Memory B cell (primary cell): ENCODE measurements at regions not wholly inside any gene's neighbourhood (a gene's known extent, or its start where the extent isn't known, plus 50 kb on each side); places are given as distances from the start of the nearest gene placed in this dataset.

Experiments used
- ATAC-seq: fragments of 150-1000 bp; cut with Tn5 transposase; 2 replicates; pipeline ENCODE4 v1.10.0; 2021; ENCODE audit warnings: low read depth, mild to moderate bottlenecking, moderate library complexity
- DNase-seq, 2 donors: peaks; one replicate each; pipeline ENCODE4 v3.0.0; 2022; ENCODE audit warnings: low spot score in 2 of 2
- H3K27ac Mint-ChIP-seq: one replicate; pipeline ENCODE4 v1.8.0; 2022; ENCODE audit warnings: mild to moderate bottlenecking, moderate library complexity, mixed read lengths
- H3K27me3 Mint-ChIP-seq: one replicate; pipeline ENCODE4 v1.8.0; 2022; ENCODE audit warnings: mixed read lengths
- H3K36me3 Mint-ChIP-seq: one replicate; pipeline ENCODE4 v1.8.0; 2022; ENCODE audit warnings: mild to moderate bottlenecking, mixed read lengths
- H3K4me1 Mint-ChIP-seq: one replicate; pipeline ENCODE4 v1.8.0; 2022; ENCODE audit warnings: mixed read lengths
- H3K4me3 Mint-ChIP-seq: one replicate; pipeline ENCODE4 v1.8.0; 2022; ENCODE audit warnings: mild to moderate bottlenecking, moderate library complexity, mixed read lengths
- H3K9me3 Mint-ChIP-seq: one replicate; pipeline ENCODE4 v1.8.0; 2022; ENCODE audit warnings: mixed read lengths

DNA sequence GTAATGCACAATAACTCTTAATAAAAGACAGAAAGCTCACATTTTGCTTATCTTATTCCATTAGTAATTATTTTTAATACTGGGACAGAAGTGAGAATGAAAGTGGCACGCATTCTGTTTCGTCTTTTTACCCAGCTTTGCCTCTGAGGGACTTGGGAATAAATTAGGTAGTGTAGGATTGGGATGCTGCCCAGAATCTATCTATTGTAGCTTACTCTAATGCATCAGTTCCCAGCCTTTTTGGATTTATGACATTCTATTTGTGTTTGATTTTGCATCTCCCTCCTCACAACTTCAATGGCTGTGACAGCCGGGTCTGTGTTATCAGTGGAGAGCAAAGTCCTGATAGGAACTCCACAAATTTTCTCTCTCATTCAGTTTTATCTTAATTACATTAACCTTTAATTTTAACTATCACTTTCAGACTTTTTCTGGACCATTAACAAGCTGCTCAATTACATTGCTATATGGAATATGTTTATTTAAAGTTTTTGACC lies 62.9 kb upstream of the TULP4 start:
- Mint-ChIP-seq H3K27me3 (no peaks in the 10 kb centered on the region), H3K9me3 (no peaks in the 10 kb centered on the region), H3K27ac (no peak overlapping the region), H3K4me1 (peaks cover 19% of the 10 kb centered on the region), H3K4me3 (no peak overlapping the region), H3K36me3 (peaks cover 19% of the 10 kb centered on the region)
- DNase-seq, result no peak
- no peak for ATAC-seq

DNA sequence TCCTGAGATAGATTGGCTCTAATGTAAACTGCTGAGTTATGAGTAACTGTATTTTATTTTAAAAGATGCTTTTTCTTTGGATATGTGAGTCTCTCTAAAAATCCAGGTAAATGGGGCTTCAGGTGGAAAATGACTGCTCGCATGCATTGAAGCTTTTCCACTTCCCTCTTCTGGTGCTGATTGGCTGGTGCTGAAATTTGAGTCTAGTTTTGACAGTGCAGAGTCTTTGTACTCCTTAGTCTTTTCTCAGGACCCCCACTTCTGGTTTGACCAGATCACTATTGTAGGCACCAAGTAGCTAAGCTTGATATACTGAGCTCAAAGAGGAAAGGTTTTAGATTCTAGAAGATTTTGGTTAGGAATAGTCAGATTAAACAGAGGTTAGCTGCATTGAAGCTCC lies 60.7 kb upstream of the TULP4 start:
- no peak overlapping the region for H3K27ac Mint-ChIP-seq
- H3K36me3 Mint-ChIP-seq, result peaks cover 14% of the 10 kb centered on the region
- H3K4me3 Mint-ChIP-seq, result no peak overlapping the region

DNA sequence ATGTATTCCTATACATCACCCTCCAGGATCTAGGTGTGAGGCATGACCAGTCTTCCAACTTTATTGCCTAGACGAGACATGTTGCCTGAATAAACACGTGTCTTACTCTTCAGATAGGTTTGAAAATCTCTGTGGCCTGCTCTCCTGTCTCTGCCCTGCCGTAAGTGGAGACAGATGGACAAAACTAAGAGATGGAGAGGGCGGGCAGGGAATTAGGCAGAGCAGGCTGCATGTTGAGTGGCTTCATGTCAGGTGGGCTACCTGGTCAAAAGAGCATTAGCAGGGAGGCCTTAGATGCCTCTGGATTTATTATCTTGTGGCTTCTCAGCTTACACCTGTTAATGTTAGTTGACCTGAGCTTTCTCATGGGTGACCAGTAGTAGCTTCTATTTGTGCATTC lies 59.0 kb upstream of the TULP4 start:
- ATAC-seq, result no peak
- peaks cover 26% of the 10 kb centered on the region for H3K4me1 Mint-ChIP-seq
- peak overlapping the region; percentile 75 for H3K27ac Mint-ChIP-seq

More for the DNA sequence above, 60.7 kb upstream of the TULP4 start:
- no peaks in the 10 kb centered on the region for H3K27me3 Mint-ChIP-seq
- H3K4me1 Mint-ChIP-seq, result peaks cover 17% of the 10 kb centered on the region
- ATAC-seq (no peak), DNase-seq (no peak)
- no peaks in the 10 kb centered on the region for H3K9me3 Mint-ChIP-seq

DNA sequence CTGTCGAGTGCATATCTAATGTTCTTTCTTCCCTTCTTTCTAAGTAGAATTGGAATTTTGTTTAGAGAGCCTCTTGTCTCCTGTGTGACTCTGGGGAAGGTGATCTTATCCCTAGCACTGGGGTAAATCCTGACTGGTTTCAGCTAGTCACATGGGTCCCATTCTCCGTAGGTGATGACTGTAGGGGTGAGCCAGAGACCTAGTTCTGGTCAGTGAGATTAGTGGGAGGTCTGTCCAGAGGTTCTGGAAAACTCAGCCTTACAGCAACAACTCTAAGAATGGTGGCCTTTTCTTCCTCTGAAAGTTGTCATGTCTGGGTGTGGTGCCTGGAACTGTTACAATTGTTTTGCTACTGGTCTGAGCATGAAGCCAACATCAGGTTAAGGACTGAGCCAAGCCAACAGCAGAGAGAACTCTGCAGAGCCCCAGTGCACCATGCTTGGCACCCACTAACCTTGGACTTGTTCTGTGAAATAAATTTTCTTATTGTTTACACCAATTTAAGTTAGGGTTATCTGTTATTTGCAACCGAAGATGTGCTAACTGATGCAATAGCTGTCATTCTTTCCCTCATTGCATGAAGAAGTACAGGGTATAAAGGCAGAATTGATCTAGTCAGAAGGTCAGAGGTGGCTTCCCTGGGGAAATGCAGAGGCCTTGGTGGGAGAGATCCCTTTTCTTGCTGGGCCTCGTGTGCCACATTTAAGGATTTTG lies 56.8 kb upstream of the TULP4 start:
- peaks cover 15% of the 10 kb centered on the region for H3K36me3 Mint-ChIP-seq
- H3K4me1 Mint-ChIP-seq, result peaks cover 30% of the 10 kb centered on the region
- H3K4me3 Mint-ChIP-seq, result no peak overlapping the region

More for the DNA sequence above, 59.0 kb upstream of the TULP4 start:
- DNase-seq, result no peak
- Mint-ChIP-seq H3K4me3 (no peak overlapping the region), H3K36me3 (peaks cover 15% of the 10 kb centered on the region), H3K9me3 (no peaks in the 10 kb centered on the region), H3K27me3 (no peaks in the 10 kb centered on the region)

DNA sequence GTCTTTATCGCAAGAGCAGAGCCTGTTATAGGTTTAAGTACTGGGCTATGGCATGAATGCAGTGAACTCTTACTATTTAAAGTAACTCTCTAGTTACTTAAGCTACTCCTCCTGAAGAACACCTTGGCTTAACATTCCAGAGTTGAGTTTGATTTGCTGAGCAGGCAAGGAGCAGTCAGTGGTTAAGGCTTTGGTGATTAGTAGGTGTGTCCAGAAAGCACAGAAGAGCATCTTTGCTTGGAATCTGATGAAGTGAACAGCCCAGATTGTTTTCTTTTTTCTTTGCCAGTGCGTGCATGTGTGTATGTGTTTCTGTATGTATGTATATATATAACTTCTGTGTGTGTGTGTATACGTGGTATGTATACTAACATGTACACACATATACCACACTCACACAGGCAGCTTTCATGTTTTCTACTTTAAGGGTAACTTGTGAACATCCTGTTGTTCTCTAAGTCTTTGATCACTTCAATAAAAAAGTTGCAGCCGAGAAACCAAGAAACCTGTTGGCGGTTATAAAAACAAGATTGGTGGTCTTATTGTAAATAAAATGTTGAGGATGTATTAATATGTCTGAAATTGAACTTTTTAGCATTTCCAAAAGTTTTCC lies 56.2 kb upstream of the TULP4 start:
- no peak for DNase-seq
- no peak for ATAC-seq
- no peaks in the 10 kb centered on the region for H3K9me3 Mint-ChIP-seq
- peaks cover 26% of the 10 kb centered on the region for H3K4me1 Mint-ChIP-seq
- H3K36me3 Mint-ChIP-seq, result peaks cover 10% of the 10 kb centered on the region
- peak overlapping the region; percentile 15 for H3K27ac Mint-ChIP-seq
- H3K27me3 Mint-ChIP-seq, result no peaks in the 10 kb centered on the region
- H3K4me3 Mint-ChIP-seq, result no peak overlapping the region

More for the DNA sequence above, 56.8 kb upstream of the TULP4 start:
- ATAC-seq, result no peak
- no peaks in the 10 kb centered on the region for H3K9me3 Mint-ChIP-seq
- no peaks in the 10 kb centered on the region for H3K27me3 Mint-ChIP-seq
- no peak for DNase-seq
- no peak overlapping the region for H3K27ac Mint-ChIP-seq

DNA sequence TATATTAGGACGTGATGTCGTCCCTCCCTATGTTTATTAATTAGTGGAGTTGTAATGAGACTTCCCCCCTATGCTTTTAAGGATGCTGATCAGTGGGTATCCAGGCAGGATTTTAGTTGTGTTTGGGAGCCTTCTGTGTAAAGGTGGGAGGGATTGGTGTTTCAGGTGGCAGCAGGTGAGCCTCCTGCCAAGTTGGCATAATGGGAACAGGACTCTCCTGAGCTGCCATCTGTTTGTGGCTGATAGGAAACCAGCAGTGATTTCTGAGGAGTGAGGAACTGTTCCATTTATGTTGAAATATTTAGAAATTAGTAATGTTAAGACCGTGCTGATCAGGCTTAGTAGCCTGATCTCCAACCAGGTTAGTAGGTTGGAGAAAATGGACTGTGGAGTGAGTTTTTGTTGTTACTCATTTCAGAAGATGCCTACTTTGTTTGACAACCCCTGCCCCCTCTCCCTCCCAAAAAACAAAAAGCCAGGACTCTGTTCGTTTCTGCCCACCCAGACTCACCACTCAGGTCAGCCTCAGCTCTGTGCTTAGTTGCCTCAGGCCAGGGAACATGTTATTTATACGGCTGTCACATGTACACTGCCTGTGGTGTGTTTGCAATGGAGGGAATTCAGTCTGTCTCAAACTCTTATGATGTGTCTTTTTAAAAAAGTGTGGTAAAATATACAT lies 55.4 kb upstream of the TULP4 start:
- DNase-seq (no peak), ATAC-seq (no peak)
- H3K27ac Mint-ChIP-seq, result no peak overlapping the region
- no peaks in the 10 kb centered on the region for H3K9me3 Mint-ChIP-seq
- peaks cover 10% of the 10 kb centered on the region for H3K36me3 Mint-ChIP-seq
- no peaks in the 10 kb centered on the region for H3K27me3 Mint-ChIP-seq
- no peak overlapping the region for H3K4me3 Mint-ChIP-seq
- H3K4me1 Mint-ChIP-seq, result peaks cover 25% of the 10 kb centered on the region

DNA sequence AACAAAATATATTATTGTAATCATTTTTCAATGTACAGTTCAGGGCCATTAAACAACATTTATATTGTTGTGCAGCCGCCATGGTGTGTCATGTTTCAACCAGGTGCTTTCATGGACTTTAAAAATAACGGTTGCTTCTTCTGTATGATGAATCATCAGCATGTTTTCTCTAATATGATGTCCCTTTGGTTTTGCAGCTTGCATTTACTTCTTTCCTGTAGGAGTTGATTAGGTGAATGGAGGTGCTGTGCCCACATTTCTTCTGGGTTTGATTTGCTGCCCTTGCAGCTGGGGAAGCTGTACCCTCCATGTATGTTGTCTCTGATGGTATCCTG lies 54.9 kb upstream of the TULP4 start:
- Mint-ChIP-seq H3K4me3 (no peak overlapping the region), H3K27me3 (no peaks in the 10 kb centered on the region), H3K9me3 (no peaks in the 10 kb centered on the region), H3K36me3 (peaks cover 10% of the 10 kb centered on the region), H3K27ac (no peak overlapping the region), H3K4me1 (peaks cover 24% of the 10 kb centered on the region)
- DNase-seq (no peak), ATAC-seq (no peak)

DNA sequence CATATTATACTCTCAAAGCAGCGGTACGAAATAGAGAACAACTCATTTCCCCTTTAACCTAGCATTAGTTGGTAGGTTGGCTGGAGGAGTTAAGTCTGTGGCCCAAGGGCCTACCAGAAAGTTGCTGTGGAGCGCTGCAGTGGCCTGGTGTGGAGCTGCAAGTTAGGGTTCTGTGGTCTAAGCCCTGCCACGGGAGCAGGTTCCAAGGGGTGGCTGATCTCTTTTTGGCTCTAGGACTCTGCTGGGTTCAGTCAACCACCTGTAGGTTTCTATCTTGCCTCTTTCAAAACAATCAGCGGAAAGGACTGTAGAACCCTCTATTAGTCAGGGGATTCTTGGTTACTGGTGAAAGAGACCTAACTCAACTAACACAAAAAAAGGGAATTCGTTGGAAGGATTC lies 54.5 kb upstream of the TULP4 start:
- Mint-ChIP-seq H3K4me1 (peaks cover 28% of the 10 kb centered on the region), H3K36me3 (peaks cover 12% of the 10 kb centered on the region), H3K4me3 (no peak overlapping the region), H3K27ac (no peak overlapping the region), H3K27me3 (no peaks in the 10 kb centered on the region), H3K9me3 (no peaks in the 10 kb centered on the region)
- no peak for DNase-seq
- ATAC-seq, result no peak

DNA sequence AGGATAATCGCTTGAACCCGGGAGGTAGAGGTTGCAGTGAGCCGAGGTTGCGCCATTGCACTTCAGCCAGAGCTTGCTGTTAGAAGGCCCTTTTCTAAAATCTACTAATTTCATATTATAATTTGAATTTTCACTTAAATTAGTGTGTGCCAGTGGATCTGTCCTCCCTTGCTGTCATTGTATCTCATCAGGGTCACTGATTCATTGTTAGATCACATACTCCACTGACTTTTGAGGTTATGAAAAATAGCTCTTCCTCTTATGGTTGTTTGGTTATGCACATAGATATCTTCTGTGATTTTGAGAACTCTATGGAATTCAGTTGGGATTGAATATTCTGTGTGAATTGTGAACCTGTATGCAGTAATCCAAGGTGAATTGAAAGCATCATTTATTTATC lies 53.1 kb upstream of the TULP4 start:
- H3K4me1 Mint-ChIP-seq, result peaks cover 26% of the 10 kb centered on the region
- DNase-seq (no peak), ATAC-seq (no peak)
- no peak overlapping the region for H3K4me3 Mint-ChIP-seq
- no peaks in the 10 kb centered on the region for H3K27me3 Mint-ChIP-seq
- no peak overlapping the region for H3K27ac Mint-ChIP-seq
- H3K9me3 Mint-ChIP-seq, result no peaks in the 10 kb centered on the region
- H3K36me3 Mint-ChIP-seq, result peaks cover 11% of the 10 kb centered on the region

DNA sequence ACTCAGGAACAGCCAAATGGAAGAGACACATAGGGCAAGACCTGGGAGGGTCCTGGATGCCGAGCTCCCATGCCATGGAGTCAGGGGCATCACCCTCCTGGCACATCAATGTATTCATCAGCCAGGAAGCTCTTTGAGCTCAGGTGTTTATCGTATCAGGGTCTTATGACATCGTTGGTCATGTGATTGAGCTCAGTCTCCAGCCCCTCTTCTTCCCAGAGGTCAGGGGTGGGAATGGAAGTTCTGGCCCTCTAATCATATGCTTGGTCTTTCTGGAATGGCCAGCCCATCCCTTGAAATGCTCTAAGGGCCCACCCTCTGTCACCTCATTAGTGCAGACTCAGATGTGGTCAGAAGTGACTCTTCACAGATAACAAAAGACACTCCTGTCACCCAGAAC lies 52.4 kb upstream of the TULP4 start:
- Mint-ChIP-seq H3K9me3 (no peaks in the 10 kb centered on the region), H3K27ac (no peak overlapping the region), H3K27me3 (no peaks in the 10 kb centered on the region), H3K4me3 (no peak overlapping the region), H3K36me3 (peaks cover 11% of the 10 kb centered on the region), H3K4me1 (peaks cover 26% of the 10 kb centered on the region)
- ATAC-seq (no peak), DNase-seq (no peak)

DNA sequence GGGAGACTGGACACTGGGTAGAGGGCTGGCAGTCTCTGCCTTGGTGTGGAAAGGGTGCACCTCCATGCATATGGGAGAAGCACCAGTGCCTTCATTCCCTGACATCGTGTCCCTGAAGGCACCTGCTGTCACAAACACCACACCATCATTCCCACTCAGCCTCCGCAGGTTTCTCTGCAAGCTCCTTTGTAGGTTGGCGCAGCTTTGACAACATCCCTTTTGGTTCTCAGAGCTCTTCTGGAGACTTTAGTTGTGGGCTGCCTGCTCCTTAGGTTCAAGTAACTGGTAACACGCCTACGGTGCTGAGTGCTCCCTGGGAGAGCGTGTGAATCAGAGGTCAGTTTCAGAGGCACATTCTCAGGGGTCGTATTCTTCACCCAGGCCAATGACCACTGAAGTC lies 50.2 kb upstream of the TULP4 start:
- ATAC-seq (no peak), DNase-seq (no peak)
- H3K36me3 Mint-ChIP-seq, result peaks cover 11% of the 10 kb centered on the region
- H3K9me3 Mint-ChIP-seq, result no peaks in the 10 kb centered on the region
- H3K4me3 Mint-ChIP-seq, result no peak overlapping the region
- peak overlapping the region; percentile 47 for H3K27ac Mint-ChIP-seq
- peaks cover 24% of the 10 kb centered on the region for H3K4me1 Mint-ChIP-seq
- H3K27me3 Mint-ChIP-seq, result no peaks in the 10 kb centered on the region
